ENCODE measurements at regions not wholly inside any gene's neighbourhood (a gene's known extent, or its start where the extent isn't known, plus 50 kb on each side); places are given as distances from the start of the nearest gene placed in this dataset.

DNA sequence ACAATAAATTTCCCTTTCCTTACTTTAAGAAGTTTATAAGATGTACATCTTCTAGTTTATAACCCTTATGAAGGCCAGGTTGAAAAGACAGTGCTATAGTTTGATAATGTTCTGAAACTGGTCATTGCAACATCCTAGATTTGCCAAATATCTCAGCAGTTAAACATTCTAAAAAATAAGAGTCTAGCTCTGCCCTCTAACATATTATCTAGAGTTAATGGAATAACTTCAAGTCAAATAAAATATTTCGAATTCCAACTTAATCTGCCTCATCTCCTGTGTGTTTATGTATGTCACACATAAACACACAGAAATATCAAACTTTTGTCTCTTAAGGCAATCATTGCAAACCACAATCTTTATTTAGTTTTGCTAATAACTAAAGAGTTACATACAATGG, 796.6 kb downstream of the TLE1 start:
- Histone ChIP-seq H3K27ac (no peak overlapping the region), H3K27me3 (no peaks in the 10 kb centered on the region), H3K9me3 (no peaks in the 10 kb centered on the region), H3K4me1 (ENCODE audit: insufficient read depth) (no peaks in the 10 kb centered on the region), H3K36me3 (no peaks in the 10 kb centered on the region), H3K4me3 (no peak overlapping the region)
- intact Hi-C loops (cut with DNase I) = no loop called here
- TF ChIP-seq POLR2A (IDR thresholded peaks at IDR 0.05) (no peak), EP300 (IDR thresholded peaks at IDR 0.05) (no peak)
- TF ChIP-seq, protein P1, sequence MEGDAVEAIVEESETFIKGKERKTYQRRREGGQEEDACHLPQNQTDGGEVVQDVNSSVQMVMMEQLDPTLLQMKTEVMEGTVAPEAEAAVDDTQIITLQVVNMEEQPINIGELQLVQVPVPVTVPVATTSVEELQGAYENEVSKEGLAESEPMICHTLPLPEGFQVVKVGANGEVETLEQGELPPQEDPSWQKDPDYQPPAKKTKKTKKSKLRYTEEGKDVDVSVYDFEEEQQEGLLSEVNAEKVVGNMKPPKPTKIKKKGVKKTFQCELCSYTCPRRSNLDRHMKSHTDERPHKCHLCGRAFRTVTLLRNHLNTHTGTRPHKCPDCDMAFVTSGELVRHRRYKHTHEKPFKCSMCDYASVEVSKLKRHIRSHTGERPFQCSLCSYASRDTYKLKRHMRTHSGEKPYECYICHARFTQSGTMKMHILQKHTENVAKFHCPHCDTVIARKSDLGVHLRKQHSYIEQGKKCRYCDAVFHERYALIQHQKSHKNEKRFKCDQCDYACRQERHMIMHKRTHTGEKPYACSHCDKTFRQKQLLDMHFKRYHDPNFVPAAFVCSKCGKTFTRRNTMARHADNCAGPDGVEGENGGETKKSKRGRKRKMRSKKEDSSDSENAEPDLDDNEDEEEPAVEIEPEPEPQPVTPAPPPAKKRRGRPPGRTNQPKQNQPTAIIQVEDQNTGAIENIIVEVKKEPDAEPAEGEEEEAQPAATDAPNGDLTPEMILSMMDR (IDR thresholded peaks at IDR 0.05) = no peak
- 72 to 82% (median 73%) methylated on average over 1 of the region's 1 CpG for WGBS, 3 donors
- no peak for DNase-seq

DNA sequence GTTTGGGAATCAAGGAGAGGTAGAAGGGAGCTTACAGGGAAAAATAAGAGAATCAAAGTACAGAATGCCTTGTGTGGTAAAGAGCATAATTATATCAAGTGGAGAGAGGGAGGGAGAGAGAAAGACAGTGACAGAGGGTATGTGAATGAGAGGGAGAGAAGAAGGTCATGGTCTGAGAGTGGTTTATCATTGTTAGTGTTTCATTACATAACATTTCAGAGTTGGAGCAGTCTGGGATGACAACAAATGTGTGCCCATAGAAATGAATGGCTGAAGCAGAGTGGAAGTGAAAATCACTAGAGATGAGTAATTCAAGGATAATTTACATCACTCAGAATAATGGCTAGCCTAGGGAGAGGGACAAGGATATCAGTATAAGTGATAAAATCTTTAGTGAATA, 799.2 kb downstream of the TLE1 start:
- intact Hi-C loops (cut with DNase I) = no loop called here
- H3K4me3 ChIP-seq = no peak overlapping the region

DNA sequence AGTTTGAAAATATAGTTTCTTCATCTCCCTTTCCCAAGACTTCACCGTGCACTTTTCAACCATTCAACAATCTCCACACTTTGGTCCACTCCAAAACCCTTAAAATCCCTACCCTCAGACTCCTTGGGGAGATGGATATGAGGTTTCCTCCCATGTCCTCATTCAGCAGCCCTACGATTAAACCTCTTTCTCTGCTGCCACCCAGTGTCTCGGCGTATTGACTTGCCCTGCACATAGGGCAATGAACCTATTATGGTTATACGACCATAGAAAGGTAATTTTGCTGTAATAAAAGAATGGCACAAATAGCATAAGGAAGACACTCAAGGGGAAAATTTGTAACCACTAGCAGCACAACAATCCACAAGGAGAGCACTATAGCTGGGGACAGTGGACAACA, 803.5 kb downstream of the TLE1 start:
- WGBS, 3 donors = 74 to 85% (median 79%) methylated on average over 5 of the region's 5 CpGs
- peak; percentile 16 to 64 (median 36) for DNase-seq

More for the DNA sequence above, 799.2 kb downstream of the TLE1 start:
- Histone ChIP-seq H3K27ac (no peak overlapping the region), H3K36me3 (no peaks in the 10 kb centered on the region), H3K9me3 (no peaks in the 10 kb centered on the region), H3K4me1 (ENCODE audit: insufficient read depth) (no peaks in the 10 kb centered on the region), H3K27me3 (no peaks in the 10 kb centered on the region)
- TF ChIP-seq EP300 (IDR thresholded peaks at IDR 0.05) (no peak), POLR2A (IDR thresholded peaks at IDR 0.05) (no peak)
- TF ChIP-seq, protein P1 (IDR thresholded peaks at IDR 0.05) = no peak
- DNase-seq = no peak

DNA sequence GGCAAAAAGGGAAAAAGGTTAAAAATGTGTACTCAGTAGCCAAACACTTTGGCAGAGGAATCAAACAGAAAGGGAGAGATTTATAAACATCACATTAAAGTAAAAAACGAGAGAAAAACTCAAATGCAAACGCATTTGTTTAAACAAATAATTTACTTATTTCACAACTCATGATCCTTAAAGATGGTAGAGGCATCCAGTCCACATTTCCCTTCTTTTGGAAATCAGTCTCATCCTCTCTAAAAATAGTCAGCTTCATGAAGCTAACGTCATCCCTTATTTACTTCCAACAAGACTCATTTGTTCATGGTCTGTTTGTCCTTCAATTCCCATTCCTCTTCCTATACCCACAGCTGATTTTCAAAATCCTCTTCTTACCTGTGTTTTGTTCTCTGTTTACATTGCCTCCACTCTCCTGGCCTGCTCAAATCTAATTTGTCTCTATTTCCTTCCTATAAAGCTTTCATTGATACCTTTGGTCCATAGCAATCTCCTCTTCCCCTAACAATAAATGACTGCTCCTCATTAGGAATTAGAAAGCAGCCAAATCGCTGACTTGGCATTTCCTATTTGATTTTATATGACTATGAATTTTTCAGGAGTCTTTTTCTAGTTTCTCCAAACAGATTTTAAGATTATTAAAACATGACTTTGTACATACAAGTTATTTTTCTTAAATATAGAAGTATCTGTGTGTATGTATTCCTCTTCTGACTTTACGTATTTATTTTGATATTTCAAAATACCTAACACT, 805.3 kb downstream of the TLE1 start:
- H3K4me3 ChIP-seq = no peak overlapping the region
- no peak for DNase-seq
- no peaks in the 10 kb centered on the region for H3K27me3 ChIP-seq
- H3K36me3 ChIP-seq = no peaks in the 10 kb centered on the region
- 41 to 51% (median 45%) methylated on average over 5 of the region's 5 CpGs for WGBS, 3 donors
- H3K9me3 ChIP-seq = no peaks in the 10 kb centered on the region
- H3K27ac ChIP-seq = no peak overlapping the region
- TF ChIP-seq POLR2A (IDR thresholded peaks at IDR 0.05) (no peak), EP300 (IDR thresholded peaks at IDR 0.05) (no peak)
- TF ChIP-seq, protein P1 (IDR thresholded peaks at IDR 0.05) = no peak
- intact Hi-C loops (cut with DNase I) = no loop called here
- no peaks in the 10 kb centered on the region for H3K4me1 ChIP-seq (ENCODE audit: insufficient read depth)

More for the DNA sequence above, 803.5 kb downstream of the TLE1 start:
- Histone ChIP-seq H3K4me3 (no peak overlapping the region), H3K27me3 (no peaks in the 10 kb centered on the region), H3K9me3 (no peaks in the 10 kb centered on the region), H3K27ac (no peak overlapping the region), H3K36me3 (no peaks in the 10 kb centered on the region), H3K4me1 (ENCODE audit: insufficient read depth) (no peaks in the 10 kb centered on the region)
- TF ChIP-seq, protein P1 (IDR thresholded peaks at IDR 0.05) = no peak
- TF ChIP-seq EP300 (IDR thresholded peaks at IDR 0.05) = no peak
- no peak for TF ChIP-seq POLR2A (IDR thresholded peaks at IDR 0.05)
- intact Hi-C loops (cut with DNase I) = no loop called here
